WTC11 (cell line): ENCODE measurements at regions not wholly inside any gene's neighbourhood (a gene's known extent, or its start where the extent isn't known, plus 50 kb on each side); places are given as distances from the start of the nearest gene placed in this dataset.

ENCODE experiments used
- ETV6 ChIP-seq: sonication (generic); formaldehyde crosslinking; IDR thresholded peaks from 2 replicates; pipeline ENCODE4 v1.8.1; 2022; ENCODE audit warnings: mild to moderate bottlenecking, missing genetic modification reagents
- JUN ChIP-seq: sonication (generic); formaldehyde crosslinking; IDR thresholded peaks from 2 replicates; pipeline ENCODE4 v1.8.0; 2023; ENCODE audit warnings: mild to moderate bottlenecking, missing genetic modification reagents
- NR1H2 ChIP-seq: sonication (generic); formaldehyde crosslinking; IDR thresholded peaks from 2 replicates; pipeline ENCODE4 v1.9.0; 2021; ENCODE audit warnings: mild to moderate bottlenecking, moderate library complexity, missing genetic modification reagents
- RORB ChIP-seq: fragments of 250-450 bp; sonication (Bioruptor Pico); IDR thresholded peaks from 2 replicates; pipeline ENCODE4 v1.9.0; 2021; ENCODE audit warnings: mild to moderate bottlenecking
- ZNF121 ChIP-seq: sonication (generic); formaldehyde crosslinking; IDR thresholded peaks from 2 replicates; pipeline ENCODE4 v1.8.0; 2023; ENCODE audit warnings: missing genetic modification reagents
- TF ChIP-seq, protein P1 (sequence below): fragments of 200-600 bp; IDR thresholded peaks from 2 replicates; pipeline ENCODE4 v1.8.0; 2022; ENCODE audit warnings: antibody characterized with exemption
- TF ChIP-seq, protein P2 (sequence below): sonication (generic); formaldehyde crosslinking; IDR thresholded peaks from 2 replicates; pipeline ENCODE4 v1.8.1; 2023; ENCODE audit warnings: mild to moderate bottlenecking, missing genetic modification reagents, moderate library complexity
- TF ChIP-seq, protein P3 (sequence below): sonication (generic); formaldehyde crosslinking; IDR thresholded peaks from 2 replicates; pipeline ENCODE4 v1.8.1; 2022; ENCODE audit warnings: low read depth, missing genetic modification reagents, borderline replicate concordance
- TF ChIP-seq, protein P4 (sequence below): sonication (generic); formaldehyde crosslinking; IDR thresholded peaks from 2 replicates; pipeline ENCODE4 v1.8.1; 2023; ENCODE audit warnings: mild to moderate bottlenecking, missing genetic modification reagents, moderate library complexity

DNA sequence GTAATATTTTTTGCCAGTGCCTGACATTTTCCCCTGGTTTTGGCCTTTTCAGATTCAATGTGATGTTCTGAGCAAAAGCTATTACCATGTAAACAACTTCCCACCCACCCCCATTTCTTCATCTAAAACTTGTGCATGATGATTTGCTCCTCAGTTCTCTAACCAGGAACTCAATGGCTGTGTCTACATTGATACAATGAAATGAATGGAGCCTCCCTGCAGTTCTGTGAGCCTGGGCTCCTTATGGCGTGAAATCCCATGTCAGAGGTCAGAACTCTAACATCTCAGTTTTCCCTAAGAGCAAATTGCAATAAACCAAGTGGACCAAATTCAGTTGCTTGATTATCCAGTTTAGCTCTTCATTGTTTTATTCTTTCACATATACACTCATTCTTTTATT lies 534.8 kb upstream of the LCORL start:
- TF ChIP-seq, protein P1, sequence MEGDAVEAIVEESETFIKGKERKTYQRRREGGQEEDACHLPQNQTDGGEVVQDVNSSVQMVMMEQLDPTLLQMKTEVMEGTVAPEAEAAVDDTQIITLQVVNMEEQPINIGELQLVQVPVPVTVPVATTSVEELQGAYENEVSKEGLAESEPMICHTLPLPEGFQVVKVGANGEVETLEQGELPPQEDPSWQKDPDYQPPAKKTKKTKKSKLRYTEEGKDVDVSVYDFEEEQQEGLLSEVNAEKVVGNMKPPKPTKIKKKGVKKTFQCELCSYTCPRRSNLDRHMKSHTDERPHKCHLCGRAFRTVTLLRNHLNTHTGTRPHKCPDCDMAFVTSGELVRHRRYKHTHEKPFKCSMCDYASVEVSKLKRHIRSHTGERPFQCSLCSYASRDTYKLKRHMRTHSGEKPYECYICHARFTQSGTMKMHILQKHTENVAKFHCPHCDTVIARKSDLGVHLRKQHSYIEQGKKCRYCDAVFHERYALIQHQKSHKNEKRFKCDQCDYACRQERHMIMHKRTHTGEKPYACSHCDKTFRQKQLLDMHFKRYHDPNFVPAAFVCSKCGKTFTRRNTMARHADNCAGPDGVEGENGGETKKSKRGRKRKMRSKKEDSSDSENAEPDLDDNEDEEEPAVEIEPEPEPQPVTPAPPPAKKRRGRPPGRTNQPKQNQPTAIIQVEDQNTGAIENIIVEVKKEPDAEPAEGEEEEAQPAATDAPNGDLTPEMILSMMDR = no peak
- TF ChIP-seq ETV6 = no peak
- TF ChIP-seq, protein P2, sequence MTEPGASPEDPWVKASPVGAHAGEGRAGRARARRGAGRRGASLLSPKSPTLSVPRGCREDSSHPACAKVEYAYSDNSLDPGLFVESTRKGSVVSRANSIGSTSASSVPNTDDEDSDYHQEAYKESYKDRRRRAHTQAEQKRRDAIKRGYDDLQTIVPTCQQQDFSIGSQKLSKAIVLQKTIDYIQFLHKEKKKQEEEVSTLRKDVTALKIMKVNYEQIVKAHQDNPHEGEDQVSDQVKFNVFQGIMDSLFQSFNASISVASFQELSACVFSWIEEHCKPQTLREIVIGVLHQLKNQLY (CRISPR knock-in tag) = no peak
- TF ChIP-seq, protein P3, sequence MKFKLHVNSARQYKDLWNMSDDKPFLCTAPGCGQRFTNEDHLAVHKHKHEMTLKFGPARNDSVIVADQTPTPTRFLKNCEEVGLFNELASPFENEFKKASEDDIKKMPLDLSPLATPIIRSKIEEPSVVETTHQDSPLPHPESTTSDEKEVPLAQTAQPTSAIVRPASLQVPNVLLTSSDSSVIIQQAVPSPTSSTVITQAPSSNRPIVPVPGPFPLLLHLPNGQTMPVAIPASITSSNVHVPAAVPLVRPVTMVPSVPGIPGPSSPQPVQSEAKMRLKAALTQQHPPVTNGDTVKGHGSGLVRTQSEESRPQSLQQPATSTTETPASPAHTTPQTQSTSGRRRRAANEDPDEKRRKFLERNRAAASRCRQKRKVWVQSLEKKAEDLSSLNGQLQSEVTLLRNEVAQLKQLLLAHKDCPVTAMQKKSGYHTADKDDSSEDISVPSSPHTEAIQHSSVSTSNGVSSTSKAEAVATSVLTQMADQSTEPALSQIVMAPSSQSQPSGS (CRISPR knock-in tag) = no peak
- no peak for TF ChIP-seq JUN
- no peak for TF ChIP-seq RORB (CRISPR knock-in tag)
- TF ChIP-seq NR1H2 (CRISPR knock-in tag) = no peak
- TF ChIP-seq, protein P4, sequence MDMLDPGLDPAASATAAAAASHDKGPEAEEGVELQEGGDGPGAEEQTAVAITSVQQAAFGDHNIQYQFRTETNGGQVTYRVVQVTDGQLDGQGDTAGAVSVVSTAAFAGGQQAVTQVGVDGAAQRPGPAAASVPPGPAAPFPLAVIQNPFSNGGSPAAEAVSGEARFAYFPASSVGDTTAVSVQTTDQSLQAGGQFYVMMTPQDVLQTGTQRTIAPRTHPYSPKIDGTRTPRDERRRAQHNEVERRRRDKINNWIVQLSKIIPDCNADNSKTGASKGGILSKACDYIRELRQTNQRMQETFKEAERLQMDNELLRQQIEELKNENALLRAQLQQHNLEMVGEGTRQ (CRISPR knock-in tag) = no peak
- no peak for TF ChIP-seq ZNF121 (CRISPR knock-in tag)
